ENCODE measurements at regions not wholly inside any gene's neighbourhood (a gene's known extent, or its start where the extent isn't known, plus 50 kb on each side); places are given as distances from the start of the nearest gene placed in this dataset.
"Not testable (repeated sequence)": the region's sequence is repeated elsewhere in the genome, so short reads cannot be mapped to it uniquely, and the experiment has no call there.

DNA sequence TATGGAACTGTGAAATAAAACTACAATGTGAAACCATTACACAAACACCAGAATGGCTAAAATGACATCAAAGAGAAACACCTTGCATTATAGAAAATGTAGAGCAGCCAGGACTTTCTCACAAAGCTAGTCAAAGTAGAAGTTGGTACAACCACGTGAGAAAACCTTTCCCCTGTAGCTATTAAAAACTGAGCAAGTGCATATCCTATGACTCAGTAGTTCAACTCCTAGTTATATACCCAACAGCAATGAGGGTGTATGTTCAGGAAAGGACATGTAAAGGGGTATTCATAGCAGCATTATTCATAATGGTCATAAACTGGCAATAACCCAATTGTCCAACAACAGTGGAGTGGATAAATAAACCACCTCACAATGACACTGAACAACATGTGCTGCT lies 177.5 kb upstream of the NUDT10 start:
- TF ChIP-seq, protein P1, sequence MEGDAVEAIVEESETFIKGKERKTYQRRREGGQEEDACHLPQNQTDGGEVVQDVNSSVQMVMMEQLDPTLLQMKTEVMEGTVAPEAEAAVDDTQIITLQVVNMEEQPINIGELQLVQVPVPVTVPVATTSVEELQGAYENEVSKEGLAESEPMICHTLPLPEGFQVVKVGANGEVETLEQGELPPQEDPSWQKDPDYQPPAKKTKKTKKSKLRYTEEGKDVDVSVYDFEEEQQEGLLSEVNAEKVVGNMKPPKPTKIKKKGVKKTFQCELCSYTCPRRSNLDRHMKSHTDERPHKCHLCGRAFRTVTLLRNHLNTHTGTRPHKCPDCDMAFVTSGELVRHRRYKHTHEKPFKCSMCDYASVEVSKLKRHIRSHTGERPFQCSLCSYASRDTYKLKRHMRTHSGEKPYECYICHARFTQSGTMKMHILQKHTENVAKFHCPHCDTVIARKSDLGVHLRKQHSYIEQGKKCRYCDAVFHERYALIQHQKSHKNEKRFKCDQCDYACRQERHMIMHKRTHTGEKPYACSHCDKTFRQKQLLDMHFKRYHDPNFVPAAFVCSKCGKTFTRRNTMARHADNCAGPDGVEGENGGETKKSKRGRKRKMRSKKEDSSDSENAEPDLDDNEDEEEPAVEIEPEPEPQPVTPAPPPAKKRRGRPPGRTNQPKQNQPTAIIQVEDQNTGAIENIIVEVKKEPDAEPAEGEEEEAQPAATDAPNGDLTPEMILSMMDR (IDR thresholded peaks at IDR 0.05; ENCODE audit: insufficient read depth, low read length, poor library complexity, severe bottlenecking): no peak
- no peak for TF ChIP-seq EZH2phosphoT487 (conservative IDR thresholded peaks at IDR 0.05; ENCODE audit: low read length)
- Histone ChIP-seq H3K9me2 (replicated peaks; ENCODE audit: insufficient read depth, low read length) (no peaks in the 10 kb centered on the region), H3K27ac (ENCODE audit: low read depth, low read length) (no peak overlapping the region), H3K79me2 (ENCODE audit: insufficient read depth, low read length) (no peaks in the 10 kb centered on the region), H2AFZ (ENCODE audit: low read depth, low read length, severe bottlenecking) (no peak overlapping the region), H3F3A (ENCODE audit: insufficient read depth) (no peaks in the 10 kb centered on the region), H3K9me3 (ENCODE audit: insufficient read depth, low read length) (no peaks in the 10 kb centered on the region), H3K4me2 (ENCODE audit: low read depth, low read length, poor library complexity, severe bottlenecking) (no peak overlapping the region), H3K27me3 (ENCODE audit: low read length) (no peaks in the 10 kb centered on the region), H3K9ac (ENCODE audit: low read length) (no peak overlapping the region), H3K36me3 (ENCODE audit: low read length) (no peaks in the 10 kb centered on the region), H3K4me3 (ENCODE audit: insufficient read depth, low read length, poor library complexity, severe bottlenecking) (no peak overlapping the region), H4K20me1 (ENCODE audit: low read depth, low read length) (no peaks in the 10 kb centered on the region)

DNA sequence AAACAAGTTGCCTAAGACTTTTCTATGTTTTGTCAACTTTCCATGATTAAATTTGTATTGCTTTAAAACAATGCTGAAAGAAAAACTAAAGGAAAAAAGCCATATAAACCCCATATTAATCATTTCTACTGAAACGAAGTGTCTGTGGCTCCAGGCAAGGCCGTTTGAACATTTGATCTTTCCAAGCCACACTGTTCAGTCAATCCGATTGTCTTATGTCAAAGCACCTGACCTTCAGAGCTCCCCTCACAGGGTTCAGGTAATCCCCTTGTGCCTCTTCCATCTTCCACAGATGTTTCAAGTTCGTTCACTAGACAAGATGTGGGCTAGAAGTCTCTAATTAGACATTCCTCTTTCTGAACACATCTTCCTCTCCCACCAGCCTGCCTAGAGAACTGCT lies 177.1 kb upstream of the NUDT10 start:
- no peaks in the 10 kb centered on the region for H3K9me3 ChIP-seq (ENCODE audit: insufficient read depth, low read length)
- H3K79me2 ChIP-seq (ENCODE audit: insufficient read depth, low read length): no peaks in the 10 kb centered on the region

GRCh38 chrX:51158231-51158630 lies 174.4 kb upstream of the NUDT10 start:
- no peaks in the 10 kb centered on the region for H3K9me2 ChIP-seq (replicated peaks; ENCODE audit: insufficient read depth, low read length)
- H2AFZ ChIP-seq (ENCODE audit: low read depth, low read length, severe bottlenecking): no peak overlapping the region
- H4K20me1 ChIP-seq (ENCODE audit: low read depth, low read length): no peaks in the 10 kb centered on the region
- no peak overlapping the region for H3K9ac ChIP-seq (ENCODE audit: low read length)
- H3K79me2 ChIP-seq (ENCODE audit: insufficient read depth, low read length): no peaks in the 10 kb centered on the region
- H3F3A ChIP-seq (ENCODE audit: insufficient read depth): no peaks in the 10 kb centered on the region
- no peak overlapping the region for H3K27ac ChIP-seq (ENCODE audit: low read depth, low read length)
- no peaks in the 10 kb centered on the region for H3K27me3 ChIP-seq (ENCODE audit: low read length)
- H3K4me2 ChIP-seq (ENCODE audit: low read depth, low read length, poor library complexity, severe bottlenecking): no peak overlapping the region
- no peak for TF ChIP-seq EZH2phosphoT487 (conservative IDR thresholded peaks at IDR 0.05; ENCODE audit: low read length)
- TF ChIP-seq, protein P1 (IDR thresholded peaks at IDR 0.05; ENCODE audit: insufficient read depth, low read length, poor library complexity, severe bottlenecking): no peak
- H3K36me3 ChIP-seq (ENCODE audit: low read length): no peaks in the 10 kb centered on the region
- no peaks in the 10 kb centered on the region for H3K9me3 ChIP-seq (ENCODE audit: insufficient read depth, low read length)
- H3K4me3 ChIP-seq (ENCODE audit: insufficient read depth, low read length, poor library complexity, severe bottlenecking): no peak overlapping the region

More for the DNA sequence above, 177.1 kb upstream of the NUDT10 start:
- Histone ChIP-seq H3K27ac (ENCODE audit: low read depth, low read length) (no peak overlapping the region), H3K27me3 (ENCODE audit: low read length) (no peaks in the 10 kb centered on the region), H3K9me2 (replicated peaks; ENCODE audit: insufficient read depth, low read length) (no peaks in the 10 kb centered on the region), H3K4me3 (ENCODE audit: insufficient read depth, low read length, poor library complexity, severe bottlenecking) (no peak overlapping the region), H2AFZ (ENCODE audit: low read depth, low read length, severe bottlenecking) (no peak overlapping the region), H3K9ac (ENCODE audit: low read length) (no peak overlapping the region), H4K20me1 (ENCODE audit: low read depth, low read length) (no peaks in the 10 kb centered on the region), H3K4me2 (ENCODE audit: low read depth, low read length, poor library complexity, severe bottlenecking) (no peak overlapping the region), H3F3A (ENCODE audit: insufficient read depth) (no peaks in the 10 kb centered on the region), H3K36me3 (ENCODE audit: low read length) (no peaks in the 10 kb centered on the region)
- no peak for TF ChIP-seq EZH2phosphoT487 (conservative IDR thresholded peaks at IDR 0.05; ENCODE audit: low read length)
- TF ChIP-seq, protein P1 (IDR thresholded peaks at IDR 0.05; ENCODE audit: insufficient read depth, low read length, poor library complexity, severe bottlenecking): no peak

DNA sequence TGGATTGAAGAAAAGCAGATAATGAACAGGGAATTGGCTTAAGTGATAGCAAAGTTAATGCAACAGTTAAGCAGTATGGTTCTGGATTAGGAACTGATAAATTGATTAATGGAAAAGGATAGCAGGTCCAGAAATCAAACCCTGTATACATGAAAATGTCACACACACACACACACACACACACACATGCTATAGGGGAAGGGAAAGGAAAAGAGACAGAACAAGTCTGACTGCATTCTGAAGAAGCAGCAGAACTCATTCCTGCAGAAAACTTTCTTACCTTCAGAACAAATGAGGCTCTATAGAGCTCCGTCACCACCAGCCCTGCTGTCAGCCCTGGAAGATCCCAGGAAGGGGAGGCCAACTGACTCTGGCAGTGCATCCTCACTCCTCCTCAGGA lies 173.2 kb upstream of the NUDT10 start:
- not testable (repeated sequence) for H3F3A ChIP-seq (ENCODE audit: insufficient read depth); H4K20me1 ChIP-seq (ENCODE audit: low read depth, low read length); H3K27ac ChIP-seq (ENCODE audit: low read depth, low read length); H3K36me3 ChIP-seq (ENCODE audit: low read length); H3K27me3 ChIP-seq (ENCODE audit: low read length); H3K4me3 ChIP-seq (ENCODE audit: insufficient read depth, low read length, poor library complexity, severe bottlenecking); H3K4me2 ChIP-seq (ENCODE audit: low read depth, low read length, poor library complexity, severe bottlenecking); H3K9ac ChIP-seq (ENCODE audit: low read length); H2AFZ ChIP-seq (ENCODE audit: low read depth, low read length, severe bottlenecking); H3K79me2 ChIP-seq (ENCODE audit: insufficient read depth, low read length); H3K9me2 ChIP-seq (replicated peaks; ENCODE audit: insufficient read depth, low read length); H3K9me3 ChIP-seq (ENCODE audit: insufficient read depth, low read length)

All from SU-DHL-6 (cell line).